Smooth muscle cell (in vitro differentiated cells): ENCODE measurements at regions not wholly inside any gene's neighbourhood (a gene's known extent, or its start where the extent isn't known, plus 50 kb on each side); places are given as distances from the start of the nearest gene placed in this dataset.

Experiments used
- DNase-seq: peaks from one replicate; lab custom pipeline; 2025; ENCODE audit not compliant: unreplicated experiment; lab: John Stamatoyannopoulos, UW
- H2AFZ ChIP-seq: fragments of 200-600 bp; sonication (generic); 2 replicates; pipeline ENCODE4 v1.6.0; 2016; ENCODE audit warnings: antibody characterized with exemption, low read depth, mild to moderate bottlenecking
- H3F3A ChIP-seq: fragments of 200-600 bp; sonication (generic); 2 replicates; pipeline ENCODE4 v1.6.0; 2017; ENCODE audit warnings: antibody characterized with exemption, low read depth
- H3K27ac ChIP-seq: fragments of 200-600 bp; sonication (generic); 2 replicates; pipeline ENCODE4 v1.5.1; 2016; ENCODE audit warnings: low read depth, mild to moderate bottlenecking
- H3K27me3 ChIP-seq: fragments of 200-600 bp; sonication (generic); 2 replicates; pipeline ENCODE4 v1.6.1; 2016; ENCODE audit warnings: low read depth, mild to moderate bottlenecking
- H3K36me3 ChIP-seq: fragments of 200-600 bp; sonication (generic); 2 replicates; pipeline ENCODE4 v1.5.1; 2016; ENCODE audit warnings: low read depth
- H3K4me1 ChIP-seq: fragments of 200-600 bp; sonication (generic); 2 replicates; pipeline ENCODE4 v1.5.1; 2016; ENCODE audit warnings: low read depth
- H3K4me2 ChIP-seq: fragments of 200-600 bp; sonication (generic); 2 replicates; pipeline ENCODE4 v1.6.0; 2016; ENCODE audit warnings: mild to moderate bottlenecking
- H3K4me3 ChIP-seq: fragments of 200-600 bp; sonication (generic); 2 replicates; pipeline ENCODE4 v1.5.1; 2016; ENCODE audit warnings: mild to moderate bottlenecking
- H3K79me2 ChIP-seq: fragments of 200-600 bp; sonication (generic); 2 replicates; pipeline ENCODE4 v1.6.0; 2016; ENCODE audit warnings: low read depth, mild to moderate bottlenecking
- H3K9ac ChIP-seq: fragments of 200-600 bp; sonication (generic); 2 replicates; pipeline ENCODE4 v1.6.0; 2016; ENCODE audit warnings: low read depth
- H3K9me3 ChIP-seq: fragments of 200-600 bp; sonication (generic); replicated peaks from 2 replicates; pipeline ENCODE4 v1.5.1; 2016; ENCODE audit warnings: low read depth
- H4K20me1 ChIP-seq: fragments of 200-600 bp; sonication (generic); 2 replicates; pipeline ENCODE4 v1.6.0; 2016; ENCODE audit warnings: low read depth
- WGBS: methylation state at CpG from one replicate; pipeline ENCODE4 v1.1.7; 2016; ENCODE audit warnings: low lambda C conversion rate; 5-methylcytosine and 5-hydroxymethylcytosine counted together
- TF ChIP-seq, protein P1 (sequence below): fragments of 200-600 bp; sonication (generic); IDR thresholded peaks from 2 replicates; pipeline ENCODE4 v1.5.1; 2017; ENCODE audit warnings: borderline replicate concordance, mild to moderate bottlenecking, antibody characterized with exemption; ENCODE audit not compliant: insufficient read depth, poor library complexity, severe bottlenecking

DNA sequence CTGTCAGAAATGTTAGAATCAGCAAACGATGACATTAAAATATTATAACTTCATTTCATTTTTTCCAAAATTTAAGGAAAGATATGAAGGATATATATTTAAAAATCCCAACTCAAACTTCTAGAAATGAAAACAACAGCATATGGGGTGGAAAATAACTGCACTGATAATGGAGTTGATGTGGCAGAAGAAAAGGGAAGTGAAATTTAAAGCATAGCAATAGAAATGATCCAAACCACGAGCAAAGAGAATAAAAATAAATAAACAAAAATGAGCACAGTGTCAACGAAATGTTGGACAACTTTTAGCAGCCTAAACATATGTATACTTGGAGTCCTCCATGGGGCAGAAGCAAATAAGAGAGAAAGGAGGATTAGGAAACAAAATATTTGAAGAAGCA lies 280.2 kb downstream of the KCNJ3 start:
- H3K4me3 ChIP-seq, result no peak overlapping the region
- H3K9ac ChIP-seq, result no peak overlapping the region
- H3K36me3 ChIP-seq, result no peaks in the 10 kb centered on the region
- H3F3A ChIP-seq, result no peaks in the 10 kb centered on the region
- no peaks in the 10 kb centered on the region for H3K79me2 ChIP-seq
- H3K27ac ChIP-seq, result no peak overlapping the region
- no peaks in the 10 kb centered on the region for H4K20me1 ChIP-seq
- DNase-seq, result no peak
- peak overlapping the region; percentile 33 for H3K4me2 ChIP-seq
- no peaks in the 10 kb centered on the region for H3K27me3 ChIP-seq
- H3K4me1 ChIP-seq, result no peaks in the 10 kb centered on the region
- TF ChIP-seq, protein P1, sequence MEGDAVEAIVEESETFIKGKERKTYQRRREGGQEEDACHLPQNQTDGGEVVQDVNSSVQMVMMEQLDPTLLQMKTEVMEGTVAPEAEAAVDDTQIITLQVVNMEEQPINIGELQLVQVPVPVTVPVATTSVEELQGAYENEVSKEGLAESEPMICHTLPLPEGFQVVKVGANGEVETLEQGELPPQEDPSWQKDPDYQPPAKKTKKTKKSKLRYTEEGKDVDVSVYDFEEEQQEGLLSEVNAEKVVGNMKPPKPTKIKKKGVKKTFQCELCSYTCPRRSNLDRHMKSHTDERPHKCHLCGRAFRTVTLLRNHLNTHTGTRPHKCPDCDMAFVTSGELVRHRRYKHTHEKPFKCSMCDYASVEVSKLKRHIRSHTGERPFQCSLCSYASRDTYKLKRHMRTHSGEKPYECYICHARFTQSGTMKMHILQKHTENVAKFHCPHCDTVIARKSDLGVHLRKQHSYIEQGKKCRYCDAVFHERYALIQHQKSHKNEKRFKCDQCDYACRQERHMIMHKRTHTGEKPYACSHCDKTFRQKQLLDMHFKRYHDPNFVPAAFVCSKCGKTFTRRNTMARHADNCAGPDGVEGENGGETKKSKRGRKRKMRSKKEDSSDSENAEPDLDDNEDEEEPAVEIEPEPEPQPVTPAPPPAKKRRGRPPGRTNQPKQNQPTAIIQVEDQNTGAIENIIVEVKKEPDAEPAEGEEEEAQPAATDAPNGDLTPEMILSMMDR, result no peak
- no peaks in the 10 kb centered on the region for H3K9me3 ChIP-seq
- H2AFZ ChIP-seq, result no peak overlapping the region
- WGBS, result 82% methylated on average over 3 of the region's 3 CpGs

DNA sequence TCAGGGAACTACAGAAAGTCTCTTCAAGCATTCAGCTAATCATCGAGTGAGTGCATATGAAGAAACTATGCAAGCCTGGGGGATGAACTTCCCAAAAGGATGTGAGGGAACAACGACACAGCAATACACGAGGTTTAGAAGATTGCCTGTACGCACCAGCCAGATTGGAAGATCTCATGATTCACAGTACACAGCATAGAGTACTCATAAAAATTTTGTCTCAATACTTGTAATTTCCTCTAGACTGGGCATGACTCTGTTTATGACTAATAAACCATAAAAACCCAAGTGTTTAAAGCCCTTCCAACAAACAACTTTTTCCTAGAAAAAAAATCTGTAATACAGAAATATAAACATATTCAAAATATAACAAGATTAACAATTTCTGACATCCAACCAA lies 279.7 kb downstream of the KCNJ3 start:
- H3K4me2 ChIP-seq, result peak overlapping the region; percentile 33
- no peaks in the 10 kb centered on the region for H3K79me2 ChIP-seq
- no peak overlapping the region for H3K9ac ChIP-seq
- H2AFZ ChIP-seq, result peak overlapping the region; percentile 12
- 58% methylated on average over 4 of the region's 4 CpGs for WGBS
- no peaks in the 10 kb centered on the region for H3K9me3 ChIP-seq
- no peak for DNase-seq
- no peak overlapping the region for H3K27ac ChIP-seq
- H4K20me1 ChIP-seq, result no peaks in the 10 kb centered on the region
- no peaks in the 10 kb centered on the region for H3K4me1 ChIP-seq
- no peaks in the 10 kb centered on the region for H3K36me3 ChIP-seq
- H3K27me3 ChIP-seq, result no peaks in the 10 kb centered on the region
- TF ChIP-seq, protein P1, result no peak
- H3F3A ChIP-seq, result no peaks in the 10 kb centered on the region
- no peak overlapping the region for H3K4me3 ChIP-seq

DNA sequence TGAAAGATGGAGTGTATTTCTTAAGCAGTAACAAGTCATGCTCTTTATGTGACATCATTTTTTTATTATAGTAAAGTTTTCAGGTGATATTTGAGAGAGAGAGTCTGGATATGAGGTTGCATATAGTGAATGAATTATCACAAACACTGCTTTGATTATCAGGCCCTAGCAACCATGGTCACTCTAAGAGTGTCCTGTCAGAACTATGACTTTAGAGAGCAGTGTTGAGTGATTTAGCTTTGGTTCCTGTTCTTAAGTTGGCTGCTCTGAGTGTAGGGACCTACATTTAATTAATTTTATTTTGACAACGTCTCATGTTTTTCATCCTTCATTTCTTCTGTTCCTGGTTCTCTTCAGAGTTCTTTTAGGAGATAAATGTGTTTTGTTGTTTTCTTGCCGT lies 275.5 kb downstream of the KCNJ3 start:
- no peaks in the 10 kb centered on the region for H3K9me3 ChIP-seq

DNA sequence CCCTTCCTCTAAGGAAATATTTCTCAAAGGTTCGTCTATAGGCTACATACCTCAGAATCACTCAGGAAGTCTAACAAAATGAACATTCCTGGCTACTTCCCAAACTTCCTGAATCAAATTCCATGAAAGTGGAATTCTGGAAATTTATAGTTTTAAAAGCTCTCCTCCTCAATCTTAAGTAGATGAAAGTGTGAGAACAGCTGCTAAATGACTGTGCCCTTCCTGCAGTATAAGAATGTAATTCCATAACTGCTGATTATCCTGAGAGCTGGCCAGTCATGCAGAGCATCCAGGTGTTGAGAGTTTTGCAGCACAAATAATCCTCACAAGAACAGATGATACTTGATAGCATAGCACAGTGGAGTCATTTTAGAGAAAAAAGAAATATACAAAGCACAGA lies 265.0 kb downstream of the KCNJ3 start:
- DNase-seq, result no peak
- TF ChIP-seq, protein P1, result no peak

More for the DNA sequence above, 275.5 kb downstream of the KCNJ3 start:
- Histone ChIP-seq H2AFZ (no peak overlapping the region), H3F3A (no peaks in the 10 kb centered on the region), H4K20me1 (no peaks in the 10 kb centered on the region), H3K4me2 (no peak overlapping the region), H3K27ac (no peak overlapping the region), H3K4me1 (no peaks in the 10 kb centered on the region), H3K9ac (no peak overlapping the region), H3K27me3 (no peaks in the 10 kb centered on the region), H3K36me3 (no peaks in the 10 kb centered on the region), H3K79me2 (no peaks in the 10 kb centered on the region), H3K4me3 (no peak overlapping the region)
- no peak for DNase-seq
- WGBS, result 79% methylated on average over 2 of the region's 2 CpGs
- TF ChIP-seq, protein P1, result no peak

More for the DNA sequence above, 265.0 kb downstream of the KCNJ3 start:
- Histone ChIP-seq H3K9me3 (no peaks in the 10 kb centered on the region), H3K4me1 (no peaks in the 10 kb centered on the region), H3K9ac (no peak overlapping the region), H3K4me2 (no peak overlapping the region), H3K79me2 (no peaks in the 10 kb centered on the region), H3K27me3 (no peaks in the 10 kb centered on the region), H3K27ac (no peak overlapping the region), H3K36me3 (no peaks in the 10 kb centered on the region), H3F3A (no peaks in the 10 kb centered on the region), H2AFZ (no peak overlapping the region), H3K4me3 (no peak overlapping the region), H4K20me1 (no peaks in the 10 kb centered on the region)
- WGBS, result 83% methylated on average over 1 of the region's 1 CpG
